ENCODE measurements at regions not wholly inside any gene's neighbourhood (a gene's known extent, or its start where the extent isn't known, plus 50 kb on each side); places are given as distances from the start of the nearest gene placed in this dataset.

- Mint-ChIP-seq H3K4me1 (peaks cover 28% of the 10 kb centered on the region), H3K27me3 (peaks cover 52% of the 10 kb centered on the region), H3K27ac (no peak overlapping the region), H3K9me3 (no peaks in the 10 kb centered on the region), H3K4me3 (no peak overlapping the region)
- ATAC-seq, result no peak
- no peak for DNase-seq
These were observed 150.1 kb downstream of the IRF8 start for GRCh38 chr16:86048882-86049585.

GRCh38 chr16:86049641-86050040, 150.7 kb downstream of the IRF8 start:
- no peak for DNase-seq
- no peak overlapping the region for H3K4me3 Mint-ChIP-seq
- peaks cover 22% of the 10 kb centered on the region for H3K4me1 Mint-ChIP-seq
- ATAC-seq, result no peak
- H3K27me3 Mint-ChIP-seq, result peaks cover 48% of the 10 kb centered on the region
- H3K9me3 Mint-ChIP-seq, result no peaks in the 10 kb centered on the region
- H3K27ac Mint-ChIP-seq, result no peak overlapping the region

GRCh38 chr16:86050111-86050510, 151.1 kb downstream of the IRF8 start:
- Mint-ChIP-seq H3K9me3 (no peaks in the 10 kb centered on the region), H3K27ac (no peak overlapping the region), H3K27me3 (peaks cover 53% of the 10 kb centered on the region), H3K4me3 (no peak overlapping the region), H3K4me1 (peaks cover 17% of the 10 kb centered on the region)
- ATAC-seq (no peak), DNase-seq (no peak)

GRCh38 chr16:86050591-86051367, 151.8 kb downstream of the IRF8 start:
- Mint-ChIP-seq H3K9me3 (no peaks in the 10 kb centered on the region), H3K27ac (no peak overlapping the region), H3K27me3 (peaks cover 53% of the 10 kb centered on the region), H3K4me3 (no peak overlapping the region), H3K4me1 (peaks cover 10% of the 10 kb centered on the region)
- ATAC-seq (no peak), DNase-seq (no peak)

- H3K9me3 Mint-ChIP-seq, result no peaks in the 10 kb centered on the region
- peaks cover 4% of the 10 kb centered on the region for H3K4me1 Mint-ChIP-seq
- no peak overlapping the region for H3K4me3 Mint-ChIP-seq
- ATAC-seq (no peak), DNase-seq (no peak)
- H3K27me3 Mint-ChIP-seq, result peaks cover 46% of the 10 kb centered on the region
- no peak overlapping the region for H3K27ac Mint-ChIP-seq
These were observed 152.6 kb downstream of the IRF8 start for GRCh38 chr16:86051368-86052114.

- H3K27ac Mint-ChIP-seq, result no peak overlapping the region
- peaks cover 39% of the 10 kb centered on the region for H3K27me3 Mint-ChIP-seq
- no peak for DNase-seq
- no peak for ATAC-seq
- no peaks in the 10 kb centered on the region for H3K4me1 Mint-ChIP-seq
- H3K4me3 Mint-ChIP-seq, result no peak overlapping the region
- H3K9me3 Mint-ChIP-seq, result no peaks in the 10 kb centered on the region
These were observed 153.2 kb downstream of the IRF8 start for GRCh38 chr16:86052115-86052670.

GRCh38 chr16:86052926-86053325, 154.0 kb downstream of the IRF8 start:
- no peak for ATAC-seq
- Mint-ChIP-seq H3K9me3 (no peaks in the 10 kb centered on the region), H3K27ac (no peak overlapping the region), H3K4me3 (no peak overlapping the region), H3K27me3 (peaks cover 32% of the 10 kb centered on the region), H3K4me1 (no peaks in the 10 kb centered on the region)
- DNase-seq, result no peak

GRCh38 chr16:86059253-86060171, 160.6 kb downstream of the IRF8 start:
- DNase-seq (no peak), ATAC-seq (no peak)
- H3K27ac Mint-ChIP-seq, result no peak overlapping the region
- peaks cover 31% of the 10 kb centered on the region for H3K27me3 Mint-ChIP-seq
- no peak overlapping the region for H3K4me3 Mint-ChIP-seq
- no peaks in the 10 kb centered on the region for H3K9me3 Mint-ChIP-seq
- no peaks in the 10 kb centered on the region for H3K4me1 Mint-ChIP-seq

- H3K27me3 Mint-ChIP-seq, result peaks cover 23% of the 10 kb centered on the region
- H3K4me3 Mint-ChIP-seq, result no peak overlapping the region
- H3K27ac Mint-ChIP-seq, result no peak overlapping the region
- no peak for ATAC-seq
- no peaks in the 10 kb centered on the region for H3K9me3 Mint-ChIP-seq
- no peaks in the 10 kb centered on the region for H3K4me1 Mint-ChIP-seq
- no peak for DNase-seq
These were observed 161.7 kb downstream of the IRF8 start for GRCh38 chr16:86060381-86061317.

- Mint-ChIP-seq H3K4me3 (no peak overlapping the region), H3K9me3 (no peaks in the 10 kb centered on the region), H3K4me1 (no peaks in the 10 kb centered on the region), H3K27me3 (peaks cover 23% of the 10 kb centered on the region), H3K27ac (no peak overlapping the region)
- ATAC-seq (no peak), DNase-seq (no peak)
These were observed 162.3 kb downstream of the IRF8 start for GRCh38 chr16:86061318-86061695.

- DNase-seq (no peak), ATAC-seq (no peak)
- Mint-ChIP-seq H3K27ac (no peak overlapping the region), H3K4me1 (no peaks in the 10 kb centered on the region), H3K27me3 (peaks cover 23% of the 10 kb centered on the region), H3K9me3 (no peaks in the 10 kb centered on the region), H3K4me3 (no peak overlapping the region)
These were observed 162.8 kb downstream of the IRF8 start for GRCh38 chr16:86061721-86062120.

GRCh38 chr16:86062271-86062965, 163.5 kb downstream of the IRF8 start:
- DNase-seq, result no peak
- ATAC-seq, result no peak
- peaks cover 24% of the 10 kb centered on the region for H3K27me3 Mint-ChIP-seq
- no peak overlapping the region for H3K4me3 Mint-ChIP-seq
- peak overlapping the region in 1 of 2 donors; percentile 17 for H3K27ac Mint-ChIP-seq
- H3K9me3 Mint-ChIP-seq, result no peaks in the 10 kb centered on the region
- H3K4me1 Mint-ChIP-seq, result no peaks in the 10 kb centered on the region

- no peaks in the 10 kb centered on the region for H3K4me1 Mint-ChIP-seq
- H3K27me3 Mint-ChIP-seq, result peaks cover 39% of the 10 kb centered on the region
- H3K27ac Mint-ChIP-seq, result no peak overlapping the region
- DNase-seq (no peak), ATAC-seq (no peak)
- H3K4me3 Mint-ChIP-seq, result no peak overlapping the region
- H3K9me3 Mint-ChIP-seq, result no peaks in the 10 kb centered on the region
These were observed 164.9 kb downstream of the IRF8 start for GRCh38 chr16:86063760-86064405.
